Activated CD8-positive, alpha-beta T cell treated with anti-CD3 and anti-CD28 coated beads, Interleukin-2, amount 10 ng/mL, durations not matched to agents 7 days and 5 days (primary cell): ENCODE measurements at regions not wholly inside any gene's neighbourhood (a gene's known extent, or its start where the extent isn't known, plus 50 kb on each side); places are given as distances from the start of the nearest gene placed in this dataset.
"Not testable (repeated sequence)": the region's sequence is repeated elsewhere in the genome, so short reads cannot be mapped to it uniquely, and the experiment has no call there.

Experiments used
- ATAC-seq: fragments of 150-1000 bp; cut with Tn5 transposase; one replicate; pipeline ENCODE4 v1.10.0; 2021; ENCODE audit warnings: moderate library complexity
- CTCF ChIA-PET: fragments of 350-600 bp; sonication (Branson Sonifier 250); formaldehyde crosslinking; loops from one replicate; lab custom pipeline; 2021; ENCODE audit warnings: antibody characterized with exemption; lab: Charles Lee
- POLR2A ChIA-PET: fragments of 350-600 bp; sonication (Branson Sonifier 250); formaldehyde crosslinking; loops from one replicate; lab custom pipeline; 2021; ENCODE audit warnings: antibody characterized with exemption; lab: Charles Lee
- DNase-seq: peaks from one replicate; pipeline ENCODE4 v3.0.0-alpha.2; 2020
- H3K27ac Mint-ChIP-seq: one replicate; pipeline ENCODE4 v1.8.0; 2021; ENCODE audit warnings: mild to moderate bottlenecking, mixed read lengths
- H3K27me3 Mint-ChIP-seq: one replicate; pipeline ENCODE4 v1.8.0; 2021; ENCODE audit warnings: low read depth, mixed read lengths
- H3K36me3 Mint-ChIP-seq: one replicate; pipeline ENCODE4 v1.8.0; 2021; ENCODE audit warnings: low read depth, mixed read lengths
- H3K4me1 Mint-ChIP-seq: one replicate; pipeline ENCODE4 v1.8.0; 2021; ENCODE audit warnings: low read depth, mixed read lengths
- H3K4me3 Mint-ChIP-seq: one replicate; pipeline ENCODE4 v1.8.0; 2021; ENCODE audit warnings: mild to moderate bottlenecking, mixed read lengths
- H3K9me3 Mint-ChIP-seq: one replicate; pipeline ENCODE4 v1.8.0; 2022; ENCODE audit warnings: mixed read lengths; ENCODE audit not compliant: insufficient read depth

DNA sequence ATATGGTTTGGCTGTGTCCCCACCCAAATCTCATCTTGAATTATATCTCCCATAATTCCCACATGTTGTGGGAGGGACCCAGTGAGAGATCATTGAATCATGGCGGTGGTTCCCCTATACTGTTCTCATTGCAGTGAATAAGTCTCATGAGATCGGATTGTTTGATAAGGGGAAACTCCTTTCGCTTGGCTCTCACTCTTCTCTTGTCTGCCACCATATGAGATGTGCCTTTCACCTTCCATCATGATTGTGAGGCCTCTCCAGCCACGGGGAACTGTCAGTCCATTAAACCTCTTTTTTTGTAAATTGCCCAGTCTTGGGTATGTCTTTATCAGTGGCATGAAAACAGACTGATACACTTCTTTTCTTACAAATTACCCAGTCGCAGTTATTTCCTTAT, 417.6 kb upstream of the RUNX1 start:
- POLR2A ChIA-PET, H3K36me3 Mint-ChIP-seq, H3K4me3 Mint-ChIP-seq, H3K27me3 Mint-ChIP-seq, H3K4me1 Mint-ChIP-seq, H3K9me3 Mint-ChIP-seq, ATAC-seq, DNase-seq, CTCF ChIA-PET, H3K27ac Mint-ChIP-seq: not testable (repeated sequence)

DNA sequence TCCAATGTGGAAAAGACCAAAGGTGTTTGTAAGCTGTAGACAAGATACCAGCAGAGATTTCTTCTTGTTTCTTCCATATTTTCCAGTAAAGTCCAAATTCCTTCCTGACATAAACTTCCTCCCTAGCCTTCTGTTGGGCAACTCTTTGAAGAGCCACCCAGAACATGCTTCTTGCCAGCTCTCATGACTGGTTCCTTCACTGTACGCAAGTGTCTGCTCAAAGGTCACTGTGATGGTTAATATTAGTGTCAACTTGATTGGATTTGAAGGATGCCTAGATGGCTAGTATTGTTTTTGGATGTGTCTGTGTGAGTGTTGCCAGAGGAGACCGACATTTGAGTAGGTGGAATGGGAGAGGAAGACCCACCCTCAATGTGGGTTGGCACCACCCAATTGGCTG, 416.6 kb upstream of the RUNX1 start:
- ChIA-PET CTCF (no interaction called here), POLR2A (no interaction called here)
- Mint-ChIP-seq H3K4me1 (peaks cover 5% of the 10 kb centered on the region), H3K27me3 (no peaks in the 10 kb centered on the region), H3K9me3 (peaks cover 8% of the 10 kb centered on the region), H3K4me3 (no peak overlapping the region), H3K27ac (no peak overlapping the region), H3K36me3 (peaks cover 7% of the 10 kb centered on the region)
- ATAC-seq (no peak), DNase-seq (no peak)

DNA sequence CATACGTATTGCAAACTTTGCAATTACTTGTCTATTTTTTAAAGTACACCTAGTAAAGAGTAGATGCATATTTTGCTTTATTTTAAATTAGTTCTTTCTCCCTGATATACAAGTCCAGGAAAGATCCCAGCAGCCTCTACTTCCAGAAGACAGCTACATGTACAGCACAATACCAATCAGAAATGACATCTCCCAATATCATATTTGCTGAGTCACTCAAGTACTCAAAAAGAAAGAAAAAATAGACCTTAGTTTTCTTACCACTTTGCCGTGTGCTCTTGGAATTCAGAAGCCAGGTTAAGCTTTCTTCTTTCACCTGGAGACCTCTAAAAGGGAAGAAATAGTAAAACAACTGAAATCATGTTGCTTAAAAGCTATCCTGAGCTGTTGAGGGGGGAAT, 412.6 kb upstream of the RUNX1 start:
- DNase-seq (no peak), ATAC-seq (no peak)
- Mint-ChIP-seq H3K27ac (no peak overlapping the region), H3K27me3 (no peaks in the 10 kb centered on the region), H3K36me3 (peaks cover 20% of the 10 kb centered on the region), H3K9me3 (peaks cover 18% of the 10 kb centered on the region), H3K4me3 (no peak overlapping the region), H3K4me1 (peaks cover 17% of the 10 kb centered on the region)
- CTCF ChIA-PET = no interaction called here
- POLR2A ChIA-PET = no interaction called here

DNA sequence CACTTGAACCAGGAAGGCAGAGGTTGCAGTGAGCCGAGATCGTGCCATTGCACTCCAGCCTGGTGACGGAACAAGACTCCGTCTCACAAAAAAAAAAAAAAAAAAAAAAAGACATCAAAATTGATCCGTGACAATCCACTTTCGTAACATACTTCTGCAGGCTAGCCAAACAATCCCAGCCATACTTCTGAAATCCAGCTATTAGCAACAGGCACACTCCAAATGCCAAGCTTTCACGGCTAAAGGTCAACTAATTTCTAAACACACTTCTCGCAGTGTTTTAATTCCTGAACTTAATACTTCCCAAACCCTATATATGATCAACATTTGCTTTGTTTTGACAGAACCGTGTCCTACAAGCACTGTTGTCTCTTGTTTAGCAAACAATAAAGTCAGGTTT, 411.3 kb upstream of the RUNX1 start:
- no peak for ATAC-seq
- CTCF ChIA-PET = no interaction called here

DNA sequence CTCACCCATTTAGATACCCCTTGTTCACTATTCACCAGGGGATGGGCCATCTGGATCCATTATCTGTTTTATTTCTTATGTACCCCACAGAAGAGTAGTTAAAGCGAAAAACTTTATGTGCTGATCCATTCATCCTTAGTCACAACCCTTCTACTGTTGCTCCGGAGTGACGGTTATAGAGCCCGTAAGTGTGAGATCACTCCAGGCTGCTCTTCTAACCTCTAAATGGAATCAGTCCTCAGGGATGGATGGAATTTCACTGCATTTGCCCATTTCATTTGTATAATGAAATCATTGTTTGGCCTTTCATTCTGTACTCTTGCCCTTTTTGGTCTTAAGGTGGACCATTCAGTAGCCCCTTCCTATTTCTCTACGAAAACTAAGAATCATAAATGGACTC, 409.3 kb upstream of the RUNX1 start:
- POLR2A ChIA-PET = no interaction called here

More for the DNA sequence above, 411.3 kb upstream of the RUNX1 start:
- POLR2A ChIA-PET = no interaction called here
- no peaks in the 10 kb centered on the region for H3K27me3 Mint-ChIP-seq
- DNase-seq = no peak
- H3K36me3 Mint-ChIP-seq = peaks cover 16% of the 10 kb centered on the region
- no peak overlapping the region for H3K27ac Mint-ChIP-seq
- H3K4me3 Mint-ChIP-seq = no peak overlapping the region
- H3K4me1 Mint-ChIP-seq = peaks cover 17% of the 10 kb centered on the region
- H3K9me3 Mint-ChIP-seq = peaks cover 21% of the 10 kb centered on the region

DNA sequence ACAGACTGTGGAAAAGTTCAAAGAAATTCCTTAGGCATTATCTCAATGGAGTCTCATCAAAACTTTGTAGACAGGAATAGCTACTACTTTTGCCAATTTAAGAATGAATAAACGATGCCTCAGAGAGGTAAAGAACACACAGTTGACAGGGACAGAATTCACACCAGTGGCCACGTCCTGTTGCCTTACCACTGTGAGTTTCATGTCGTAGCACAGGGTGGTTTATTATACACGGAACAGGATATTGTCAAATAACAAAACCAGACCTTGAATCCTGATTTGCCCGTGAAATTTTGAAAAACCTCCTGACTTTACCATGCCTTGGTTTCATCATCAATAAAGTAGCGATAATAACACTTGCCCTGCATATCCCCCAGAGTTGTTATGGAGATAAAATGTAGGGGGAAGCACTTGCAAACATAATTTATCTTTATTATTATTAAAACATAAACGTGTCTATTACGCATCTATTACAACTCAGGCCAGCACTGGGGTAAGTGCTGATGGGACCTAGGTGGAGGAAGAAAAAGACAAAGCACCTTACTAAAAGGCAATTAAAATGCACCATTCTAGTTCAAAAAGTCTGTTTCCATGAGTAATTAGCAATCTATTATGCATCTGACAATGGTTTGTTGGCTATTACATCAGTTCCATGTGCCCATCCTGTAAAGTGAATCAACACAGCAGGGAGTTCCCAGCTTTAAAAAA, 408.1 kb upstream of the RUNX1 start:
- peaks cover 17% of the 10 kb centered on the region for H3K4me1 Mint-ChIP-seq
- ChIA-PET CTCF (no interaction called here), POLR2A (interaction anchor here (0.7 kb wide), 1 partner anchor 19 kb away, joined by 3 read pairs; no protein-coding TSS in a partner anchor)
- no peaks in the 10 kb centered on the region for H3K27me3 Mint-ChIP-seq
- H3K27ac Mint-ChIP-seq = peak overlapping the region; percentile 80
- DNase-seq (peak; percentile 64), ATAC-seq (peak; percentile 53)
- peaks cover 17% of the 10 kb centered on the region for H3K36me3 Mint-ChIP-seq
- H3K4me3 Mint-ChIP-seq = no peak overlapping the region
- peaks cover 17% of the 10 kb centered on the region for H3K9me3 Mint-ChIP-seq

More for the DNA sequence above, 409.3 kb upstream of the RUNX1 start:
- Mint-ChIP-seq H3K27ac (no peak overlapping the region), H3K27me3 (no peaks in the 10 kb centered on the region), H3K4me1 (peaks cover 17% of the 10 kb centered on the region), H3K9me3 (peaks cover 13% of the 10 kb centered on the region), H3K36me3 (peaks cover 16% of the 10 kb centered on the region), H3K4me3 (no peak overlapping the region)
- DNase-seq = no peak
- CTCF ChIA-PET = no interaction called here
- ATAC-seq = no peak

DNA sequence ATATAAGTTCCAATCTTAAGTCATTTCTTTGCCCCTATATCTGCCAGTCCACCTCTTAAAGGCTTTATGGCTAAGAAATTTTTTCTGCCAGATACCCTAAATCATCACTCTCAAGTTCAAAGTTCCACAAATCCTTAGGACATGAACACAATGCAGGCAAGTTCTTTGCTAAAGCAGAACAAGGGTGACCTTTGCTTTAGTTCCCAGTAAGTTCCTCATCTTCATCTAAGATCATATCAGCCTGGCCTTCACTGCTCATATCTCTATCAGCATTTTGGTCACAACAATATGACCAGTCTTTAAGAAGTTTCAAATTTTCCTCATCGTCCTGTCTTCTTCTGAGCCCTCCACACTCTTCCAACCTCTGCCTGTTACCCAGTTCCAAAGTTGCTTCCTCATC, 402.2 kb upstream of the RUNX1 start:
- no peak for ATAC-seq
- no peak for DNase-seq
- Mint-ChIP-seq H3K9me3 (peaks cover 25% of the 10 kb centered on the region), H3K27me3 (no peaks in the 10 kb centered on the region), H3K36me3 (peaks cover 21% of the 10 kb centered on the region), H3K27ac (no peak overlapping the region), H3K4me3 (no peak overlapping the region), H3K4me1 (no peaks in the 10 kb centered on the region)
- ChIA-PET POLR2A (no interaction called here), CTCF (no interaction called here)

DNA sequence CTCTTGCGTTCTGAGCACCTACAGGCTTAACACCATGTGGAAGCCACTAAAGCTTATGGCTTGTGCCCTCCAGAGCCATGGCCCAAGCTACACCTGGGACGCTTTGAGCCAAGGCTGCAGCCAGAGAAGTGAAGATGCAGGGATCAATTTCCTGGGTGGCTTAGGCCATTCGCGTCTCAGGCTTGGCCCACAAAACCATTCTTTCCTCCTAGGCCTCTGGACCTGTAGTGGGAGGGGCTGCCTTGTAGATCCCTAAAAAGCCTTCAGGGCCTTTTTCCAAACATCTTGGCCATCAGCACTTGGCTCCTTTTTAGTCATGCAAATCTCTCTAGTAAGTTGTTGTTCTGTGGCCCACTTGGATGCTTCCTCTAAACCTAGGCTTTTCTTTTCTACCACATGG, 401.7 kb upstream of the RUNX1 start:
- ATAC-seq (no peak), DNase-seq (no peak)
- ChIA-PET POLR2A (interaction anchor here (0.7 kb wide), 1 partner anchor 13 kb away, joined by 3 read pairs; no protein-coding TSS in a partner anchor), CTCF (no interaction called here)
- Mint-ChIP-seq H3K4me1 (no peaks in the 10 kb centered on the region), H3K4me3 (no peak overlapping the region), H3K27ac (no peak overlapping the region), H3K27me3 (no peaks in the 10 kb centered on the region), H3K9me3 (peaks cover 24% of the 10 kb centered on the region), H3K36me3 (peaks cover 21% of the 10 kb centered on the region)

DNA sequence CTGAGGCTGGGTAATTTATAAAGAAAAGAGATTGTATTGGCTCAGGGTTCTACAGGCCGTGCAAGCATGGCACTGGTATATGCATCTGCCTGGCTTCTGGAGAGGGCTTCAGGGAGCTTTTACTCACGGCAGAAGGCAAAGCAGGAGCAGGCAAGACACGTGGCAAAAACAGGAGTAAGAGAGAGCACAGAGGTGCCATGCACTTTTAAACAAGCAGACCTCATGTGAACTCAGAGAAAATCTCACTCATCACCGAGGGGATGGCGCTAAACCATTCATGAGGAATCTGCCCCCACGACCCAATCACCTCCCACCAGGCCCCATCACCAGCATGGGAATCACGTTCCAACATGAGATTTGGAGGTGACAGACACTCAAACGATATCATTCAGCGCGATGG, 400.7 kb upstream of the RUNX1 start:
- CTCF ChIA-PET = no interaction called here
- POLR2A ChIA-PET = no interaction called here
- Mint-ChIP-seq H3K36me3 (peaks cover 21% of the 10 kb centered on the region), H3K27ac (no peak overlapping the region), H3K4me1 (no peaks in the 10 kb centered on the region), H3K27me3 (peaks cover 1% of the 10 kb centered on the region), H3K9me3 (peaks cover 22% of the 10 kb centered on the region), H3K4me3 (no peak overlapping the region)
- no peak for DNase-seq
- no peak for ATAC-seq

DNA sequence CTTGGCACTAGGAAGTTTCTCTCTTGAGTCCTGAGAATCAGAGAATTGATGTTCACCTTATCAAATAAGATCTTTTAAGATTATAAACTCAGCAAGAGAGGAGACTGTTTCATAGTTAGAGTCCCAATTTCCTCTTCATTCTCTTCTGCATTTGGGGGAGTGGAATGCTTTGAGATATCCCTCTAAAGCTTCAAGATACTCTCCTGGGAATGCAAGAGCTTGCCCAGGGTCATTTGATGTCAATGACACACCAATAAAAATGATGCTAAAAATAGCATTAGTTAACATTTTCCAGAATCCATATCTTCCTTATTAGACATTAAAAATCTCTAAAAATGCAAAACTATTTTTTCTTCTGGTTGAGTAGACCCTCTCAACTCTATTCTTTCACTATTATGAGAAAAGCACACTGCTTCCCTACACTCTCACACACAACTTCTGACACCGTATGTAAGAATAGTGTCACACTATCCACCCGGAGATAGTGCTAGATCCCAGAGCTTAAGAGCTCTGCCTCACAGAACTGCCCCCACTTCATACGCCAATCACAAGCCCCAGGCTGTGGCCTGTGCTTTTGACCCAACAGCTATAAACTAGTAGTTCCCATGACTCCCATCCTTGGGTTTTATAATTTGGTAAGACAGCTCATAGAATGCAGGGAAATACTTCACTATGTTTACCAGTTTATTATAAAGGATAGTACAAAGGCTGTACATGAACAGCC, 399.9 kb upstream of the RUNX1 start:
- Mint-ChIP-seq H3K4me1 (no peaks in the 10 kb centered on the region), H3K27ac (no peak overlapping the region), H3K9me3 (peaks cover 22% of the 10 kb centered on the region), H3K27me3 (peaks cover 9% of the 10 kb centered on the region), H3K36me3 (peaks cover 21% of the 10 kb centered on the region), H3K4me3 (no peak overlapping the region)
- ATAC-seq (no peak), DNase-seq (no peak)
- CTCF ChIA-PET = no interaction called here
- POLR2A ChIA-PET = no interaction called here

DNA sequence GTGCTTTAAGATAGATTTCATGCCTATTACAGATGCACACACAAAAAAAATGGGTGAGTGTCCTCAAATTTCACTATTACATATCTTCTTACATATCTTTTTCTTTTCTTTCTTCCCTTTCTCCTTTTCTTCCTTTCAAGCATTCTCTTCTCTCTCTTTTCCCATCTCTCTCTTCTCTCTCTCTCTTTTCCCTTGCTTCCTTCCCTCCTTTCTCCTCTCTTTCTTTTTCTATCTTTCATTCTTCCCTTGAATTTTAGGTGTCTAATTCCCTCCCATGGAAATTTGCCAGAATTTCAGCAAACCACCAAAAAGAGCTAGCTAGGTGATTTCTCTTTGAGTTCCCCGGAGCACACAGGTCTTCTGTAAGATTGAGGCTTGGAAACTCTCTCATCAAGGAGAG, 395.3 kb upstream of the RUNX1 start:
- Mint-ChIP-seq H3K27ac (no peak overlapping the region), H3K4me3 (no peak overlapping the region), H3K9me3 (no peaks in the 10 kb centered on the region), H3K27me3 (peaks cover 17% of the 10 kb centered on the region), H3K36me3 (no peaks in the 10 kb centered on the region), H3K4me1 (no peaks in the 10 kb centered on the region)
- POLR2A ChIA-PET = no interaction called here
- DNase-seq (no peak), ATAC-seq (no peak)
- CTCF ChIA-PET = no interaction called here

DNA sequence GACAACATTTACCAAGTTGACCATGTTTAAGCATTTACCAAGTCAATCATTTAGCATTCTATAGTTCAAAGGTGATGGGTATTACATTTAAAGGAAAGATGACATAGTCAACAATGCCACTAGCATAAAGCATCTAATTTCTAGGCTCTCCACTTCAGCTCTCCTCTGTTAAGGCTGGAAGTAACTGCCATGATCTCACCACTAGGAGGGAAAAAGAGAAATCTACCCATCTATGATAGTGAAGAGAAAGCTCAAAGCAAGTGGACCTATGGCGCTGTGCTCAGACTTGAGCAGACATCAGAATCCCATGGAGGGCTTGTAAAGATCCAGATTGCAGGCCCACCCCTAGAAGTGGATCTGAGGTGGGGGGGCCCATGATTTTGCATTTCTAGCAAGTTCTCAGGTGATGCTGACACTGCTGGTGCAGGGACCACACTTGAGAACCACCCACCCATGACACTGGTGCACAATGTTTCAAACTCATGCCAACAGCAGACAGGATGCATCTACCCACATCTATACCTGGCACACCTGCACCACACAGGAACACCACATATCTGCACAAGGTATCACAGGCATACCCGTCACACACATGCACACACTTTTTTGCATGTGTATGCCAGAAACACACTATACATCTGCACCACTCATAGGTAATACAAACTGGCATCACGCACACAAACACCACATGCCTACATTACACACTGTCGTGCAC, 392.9 kb upstream of the RUNX1 start:
- ChIA-PET CTCF (no interaction called here), POLR2A (no interaction called here)
- H3K27ac Mint-ChIP-seq = no peak overlapping the region
- H3K4me3 Mint-ChIP-seq = no peak overlapping the region
- ATAC-seq (no peak), DNase-seq (no peak)
- H3K9me3 Mint-ChIP-seq = no peaks in the 10 kb centered on the region
- H3K4me1 Mint-ChIP-seq = peaks cover 14% of the 10 kb centered on the region
- H3K27me3 Mint-ChIP-seq = peaks cover 17% of the 10 kb centered on the region
- no peaks in the 10 kb centered on the region for H3K36me3 Mint-ChIP-seq
